Tibial nerve (tissue), 4 donors: ENCODE measurements at regions not wholly inside any gene's neighbourhood (a gene's known extent, or its start where the extent isn't known, plus 50 kb on each side); places are given as distances from the start of the nearest gene placed in this dataset.

Experiments used
- EP300 ChIP-seq, 2 donors: sonication (generic); formaldehyde crosslinking; IDR thresholded peaks; one replicate each; pipeline ENCODE4 v1.6.1; 2017; ENCODE audit warnings: antibody characterized with exemption in 2 of 2, mild to moderate bottlenecking in 1 of 2
- TF ChIP-seq, protein P1 (sequence below), 5 experiments: fragments of 200-600 bp in 3 of 5; fragments of 450-650 bp in 2 of 5; sonication (generic) in 3 of 5; IDR thresholded peaks; one replicate each; pipeline ENCODE4 v1.5.1; 2016 to 2019; ENCODE audit warnings: antibody characterized with exemption in 5 of 5, mild to moderate bottlenecking in 3 of 5, moderate library complexity in 2 of 5

DNA sequence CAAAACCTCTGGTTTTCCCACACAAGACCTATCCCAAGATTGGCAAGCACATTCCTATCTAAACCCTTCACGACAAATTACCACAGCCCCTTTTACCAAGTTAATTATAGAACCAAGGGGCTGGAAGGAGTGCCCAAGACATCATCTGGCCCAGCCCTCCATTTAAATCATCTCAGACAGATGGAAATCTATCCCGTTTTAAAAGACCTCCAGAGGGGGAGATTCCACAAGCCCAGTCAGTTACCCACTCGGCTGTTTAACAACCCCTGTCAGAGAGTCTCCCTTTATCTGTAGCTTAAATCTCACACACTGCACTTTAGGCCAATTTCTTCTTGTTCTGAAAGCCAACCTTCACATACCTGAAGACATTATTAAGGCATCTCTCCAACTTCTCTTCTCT is 179.1 kb upstream of the MEIS1 start:
- TF ChIP-seq, protein P1, sequence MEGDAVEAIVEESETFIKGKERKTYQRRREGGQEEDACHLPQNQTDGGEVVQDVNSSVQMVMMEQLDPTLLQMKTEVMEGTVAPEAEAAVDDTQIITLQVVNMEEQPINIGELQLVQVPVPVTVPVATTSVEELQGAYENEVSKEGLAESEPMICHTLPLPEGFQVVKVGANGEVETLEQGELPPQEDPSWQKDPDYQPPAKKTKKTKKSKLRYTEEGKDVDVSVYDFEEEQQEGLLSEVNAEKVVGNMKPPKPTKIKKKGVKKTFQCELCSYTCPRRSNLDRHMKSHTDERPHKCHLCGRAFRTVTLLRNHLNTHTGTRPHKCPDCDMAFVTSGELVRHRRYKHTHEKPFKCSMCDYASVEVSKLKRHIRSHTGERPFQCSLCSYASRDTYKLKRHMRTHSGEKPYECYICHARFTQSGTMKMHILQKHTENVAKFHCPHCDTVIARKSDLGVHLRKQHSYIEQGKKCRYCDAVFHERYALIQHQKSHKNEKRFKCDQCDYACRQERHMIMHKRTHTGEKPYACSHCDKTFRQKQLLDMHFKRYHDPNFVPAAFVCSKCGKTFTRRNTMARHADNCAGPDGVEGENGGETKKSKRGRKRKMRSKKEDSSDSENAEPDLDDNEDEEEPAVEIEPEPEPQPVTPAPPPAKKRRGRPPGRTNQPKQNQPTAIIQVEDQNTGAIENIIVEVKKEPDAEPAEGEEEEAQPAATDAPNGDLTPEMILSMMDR (IDR thresholded peaks at IDR 0.05) = no peak
- no peak for TF ChIP-seq EP300 (IDR thresholded peaks at IDR 0.05)
